Mammary epithelial cell (primary cell): ENCODE measurements at regions not wholly inside any gene's neighbourhood (a gene's known extent, or its start where the extent isn't known, plus 50 kb on each side); places are given as distances from the start of the nearest gene placed in this dataset.

Source experiments
- EZH2 ChIP-seq: IDR thresholded peaks from 2 replicates; pipeline ENCODE4 v1.6.1; 2012; ENCODE audit warnings: low read length, inconsistent platforms, borderline replicate concordance
- TF ChIP-seq, protein P1 (sequence below), 2 donors: IDR thresholded peaks in 1 of 2; conservative IDR thresholded peaks in 1 of 2; 2 replicates each; pipeline ENCODE4 v1.5.1; 2011 to 2012; ENCODE audit warnings: inconsistent platforms in 2 of 2, low read length in 2 of 2, mild to moderate bottlenecking in 2 of 2, control low read depth in 1 of 2, low read depth in 1 of 2; ENCODE audit not compliant: insufficient read depth in 1 of 2; ENCODE audit errors: extremely low read depth in 1 of 2

DNA sequence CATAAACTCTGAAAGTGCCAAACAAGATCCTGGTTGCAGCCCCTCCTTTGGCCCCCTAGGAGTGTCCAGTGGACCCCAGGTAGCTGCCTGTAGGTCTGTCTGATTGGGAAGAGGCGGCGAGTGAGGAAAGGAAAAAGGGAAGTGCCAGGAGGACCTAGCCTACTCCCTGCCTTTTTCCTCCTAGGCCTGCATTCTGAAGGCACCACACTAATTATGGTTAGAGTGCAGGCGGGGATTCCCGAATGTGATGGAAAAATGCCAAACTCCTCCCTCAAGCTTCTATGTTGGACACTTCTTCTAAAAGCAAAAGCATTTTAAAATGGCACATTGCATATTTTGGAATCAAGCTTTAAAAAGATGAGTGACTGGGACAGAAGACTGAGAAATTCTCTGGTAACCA, 83.2 kb upstream of the SMIM15 start:
- TF ChIP-seq, protein P1, sequence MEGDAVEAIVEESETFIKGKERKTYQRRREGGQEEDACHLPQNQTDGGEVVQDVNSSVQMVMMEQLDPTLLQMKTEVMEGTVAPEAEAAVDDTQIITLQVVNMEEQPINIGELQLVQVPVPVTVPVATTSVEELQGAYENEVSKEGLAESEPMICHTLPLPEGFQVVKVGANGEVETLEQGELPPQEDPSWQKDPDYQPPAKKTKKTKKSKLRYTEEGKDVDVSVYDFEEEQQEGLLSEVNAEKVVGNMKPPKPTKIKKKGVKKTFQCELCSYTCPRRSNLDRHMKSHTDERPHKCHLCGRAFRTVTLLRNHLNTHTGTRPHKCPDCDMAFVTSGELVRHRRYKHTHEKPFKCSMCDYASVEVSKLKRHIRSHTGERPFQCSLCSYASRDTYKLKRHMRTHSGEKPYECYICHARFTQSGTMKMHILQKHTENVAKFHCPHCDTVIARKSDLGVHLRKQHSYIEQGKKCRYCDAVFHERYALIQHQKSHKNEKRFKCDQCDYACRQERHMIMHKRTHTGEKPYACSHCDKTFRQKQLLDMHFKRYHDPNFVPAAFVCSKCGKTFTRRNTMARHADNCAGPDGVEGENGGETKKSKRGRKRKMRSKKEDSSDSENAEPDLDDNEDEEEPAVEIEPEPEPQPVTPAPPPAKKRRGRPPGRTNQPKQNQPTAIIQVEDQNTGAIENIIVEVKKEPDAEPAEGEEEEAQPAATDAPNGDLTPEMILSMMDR (conservative IDR thresholded peaks at IDR 0.05 in 1 of 2, IDR thresholded peaks at IDR 0.05 in 1 of 2; ENCODE audit: extremely low read depth in 1 of 2, insufficient read depth in 1 of 2, low read depth in 1 of 2, low read length in 2 of 2): no peak
- TF ChIP-seq EZH2: no peak
